Activated naive CD4-positive, alpha-beta T cell treated with anti-CD3 and anti-CD28 coated beads, Interleukin-2, amount 50 U/mL, for 24 hours (primary cell): ENCODE measurements at regions not wholly inside any gene's neighbourhood (a gene's known extent, or its start where the extent isn't known, plus 50 kb on each side); places are given as distances from the start of the nearest gene placed in this dataset.

Experiments used
- H3K27ac Mint-ChIP-seq: one replicate; pipeline ENCODE4 v1.8.0; 2021; ENCODE audit warnings: mild to moderate bottlenecking, mixed read lengths
- H3K27me3 Mint-ChIP-seq: one replicate; pipeline ENCODE4 v1.8.0; 2021; ENCODE audit warnings: mixed read lengths
- H3K36me3 Mint-ChIP-seq: one replicate; pipeline ENCODE4 v1.8.0; 2021; ENCODE audit warnings: mixed read lengths
- H3K4me1 Mint-ChIP-seq: one replicate; pipeline ENCODE4 v1.8.0; 2021; ENCODE audit warnings: mixed read lengths
- H3K4me3 Mint-ChIP-seq: one replicate; pipeline ENCODE4 v1.8.0; 2021; ENCODE audit warnings: mild to moderate bottlenecking, mixed read lengths
- H3K9me3 Mint-ChIP-seq: one replicate; pipeline ENCODE4 v1.8.0; 2021; ENCODE audit warnings: mixed read lengths

DNA sequence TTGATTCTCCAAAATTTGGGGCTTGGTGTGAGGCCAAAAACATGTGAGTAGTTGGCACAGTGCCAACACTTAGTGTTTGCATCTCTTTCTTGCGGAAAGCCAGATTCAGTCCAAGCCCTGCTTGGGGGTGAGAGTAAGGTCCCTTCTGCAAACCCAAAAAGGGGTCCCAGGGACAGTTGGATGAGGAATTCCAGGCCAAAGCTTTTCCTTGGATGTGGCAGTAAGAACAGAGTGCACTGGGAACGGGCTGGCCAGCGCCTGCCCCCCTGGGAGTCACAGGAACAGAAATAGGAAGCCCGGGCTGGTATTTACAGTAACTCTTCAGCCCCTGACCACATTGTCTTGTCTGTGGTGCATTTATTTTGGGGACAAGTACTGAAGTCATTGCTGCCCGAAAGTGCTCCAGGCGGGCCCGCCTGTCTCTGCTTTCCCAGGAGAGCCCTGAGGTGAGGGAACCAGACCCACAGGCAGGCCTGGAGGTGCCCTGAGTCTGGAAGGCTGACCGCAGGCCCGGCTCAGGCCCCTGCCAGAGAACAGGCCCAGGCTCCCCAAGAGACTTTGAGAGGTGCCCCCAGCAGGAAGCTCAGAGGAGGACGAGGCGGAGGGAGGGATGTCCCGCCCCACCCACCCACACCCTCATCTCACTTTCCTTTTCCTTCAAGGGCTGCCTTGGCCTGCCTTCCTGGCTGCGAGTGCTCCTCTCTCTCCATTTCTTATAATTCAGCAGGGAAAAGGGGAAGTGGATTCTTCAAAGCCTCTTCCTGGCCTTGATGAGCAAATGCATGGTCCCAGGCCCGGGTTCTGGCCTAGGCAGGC, 218.4 kb downstream of the MAFB start:
- no peaks in the 10 kb centered on the region for H3K36me3 Mint-ChIP-seq
- peaks cover 2% of the 10 kb centered on the region for H3K27me3 Mint-ChIP-seq
- H3K27ac Mint-ChIP-seq, result no peak overlapping the region
- no peak overlapping the region for H3K4me3 Mint-ChIP-seq
- H3K9me3 Mint-ChIP-seq, result no peaks in the 10 kb centered on the region
- no peaks in the 10 kb centered on the region for H3K4me1 Mint-ChIP-seq

DNA sequence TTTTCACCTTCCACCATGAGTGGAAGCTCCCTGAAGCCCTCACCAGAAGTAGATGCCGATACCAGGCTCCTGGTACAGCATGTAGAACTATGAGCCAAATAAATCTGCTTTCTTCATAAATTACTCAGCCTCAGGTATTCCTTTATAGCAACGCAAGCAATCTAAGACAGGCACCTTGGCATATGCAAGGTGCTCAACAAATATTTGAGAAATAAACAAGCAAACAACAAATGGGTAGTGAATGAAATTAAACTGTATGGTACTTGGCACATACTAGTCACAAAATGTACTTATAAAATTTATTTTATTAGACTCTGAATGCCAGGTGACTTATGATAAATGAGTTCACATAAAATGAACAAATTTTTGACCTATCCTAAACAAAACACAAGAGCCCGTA, 220.3 kb downstream of the MAFB start:
- Mint-ChIP-seq H3K4me3 (no peak overlapping the region), H3K9me3 (no peaks in the 10 kb centered on the region), H3K27me3 (no peaks in the 10 kb centered on the region), H3K36me3 (no peaks in the 10 kb centered on the region), H3K4me1 (no peaks in the 10 kb centered on the region), H3K27ac (no peak overlapping the region)

GRCh38 chr20:40467703-40468411, 221.2 kb downstream of the MAFB start:
- Mint-ChIP-seq H3K9me3 (no peaks in the 10 kb centered on the region), H3K27ac (no peak overlapping the region), H3K36me3 (no peaks in the 10 kb centered on the region), H3K27me3 (no peaks in the 10 kb centered on the region), H3K4me3 (no peak overlapping the region), H3K4me1 (no peaks in the 10 kb centered on the region)

DNA sequence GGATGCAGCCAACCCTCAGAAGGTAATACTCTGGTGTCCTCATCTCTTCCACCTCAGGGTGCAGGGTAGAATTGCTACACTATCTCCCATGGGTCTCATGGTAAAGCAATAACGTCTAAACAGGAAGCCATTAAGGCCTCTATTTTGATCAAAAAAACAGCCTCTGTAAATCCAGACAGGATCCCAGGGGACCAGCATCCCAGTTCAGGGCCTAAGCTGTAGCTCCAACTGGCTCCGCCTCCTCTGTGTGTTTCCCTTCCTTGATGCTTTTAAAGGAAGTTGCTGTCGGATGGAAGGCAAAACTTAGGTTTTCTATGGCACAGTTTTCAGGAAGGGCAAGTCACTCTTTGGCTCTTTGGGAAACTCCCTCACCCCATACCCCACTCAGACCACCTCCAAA, 222.0 kb downstream of the MAFB start:
- H3K36me3 Mint-ChIP-seq, result no peaks in the 10 kb centered on the region
- no peaks in the 10 kb centered on the region for H3K9me3 Mint-ChIP-seq
- H3K4me1 Mint-ChIP-seq, result no peaks in the 10 kb centered on the region
- H3K27ac Mint-ChIP-seq, result no peak overlapping the region
- no peak overlapping the region for H3K4me3 Mint-ChIP-seq
- no peaks in the 10 kb centered on the region for H3K27me3 Mint-ChIP-seq

GRCh38 chr20:40464731-40465208, 224.3 kb downstream of the MAFB start:
- Mint-ChIP-seq H3K27me3 (no peaks in the 10 kb centered on the region), H3K9me3 (no peaks in the 10 kb centered on the region), H3K4me1 (no peaks in the 10 kb centered on the region), H3K36me3 (no peaks in the 10 kb centered on the region), H3K27ac (no peak overlapping the region), H3K4me3 (no peak overlapping the region)

DNA sequence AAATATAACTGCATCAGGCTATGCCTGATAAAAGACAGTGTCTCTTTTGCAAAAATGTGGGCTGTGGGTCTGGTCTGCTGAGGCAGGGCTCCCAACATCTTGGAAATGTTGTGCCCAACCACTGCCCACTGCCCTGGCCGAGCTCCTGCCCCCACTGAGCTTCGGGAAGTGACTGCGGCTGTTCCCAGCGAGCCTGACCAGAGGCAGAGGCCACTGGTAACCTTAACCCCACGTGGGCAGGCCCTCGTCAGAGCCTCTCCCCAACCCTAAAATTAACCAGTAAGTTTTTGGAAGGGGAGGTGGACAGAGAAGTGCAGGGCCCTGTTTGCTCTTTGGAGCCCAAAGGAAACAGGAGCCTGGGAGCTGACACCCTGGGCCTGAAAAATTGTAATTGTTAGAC, 225.9 kb downstream of the MAFB start:
- Mint-ChIP-seq H3K4me3 (no peak overlapping the region), H3K27me3 (no peaks in the 10 kb centered on the region), H3K4me1 (no peaks in the 10 kb centered on the region), H3K27ac (no peak overlapping the region), H3K9me3 (no peaks in the 10 kb centered on the region), H3K36me3 (no peaks in the 10 kb centered on the region)

- Mint-ChIP-seq H3K27me3 (no peaks in the 10 kb centered on the region), H3K9me3 (no peaks in the 10 kb centered on the region), H3K36me3 (no peaks in the 10 kb centered on the region), H3K4me3 (no peak overlapping the region), H3K27ac (no peak overlapping the region), H3K4me1 (no peaks in the 10 kb centered on the region)
Observed at GRCh38 chr20:40462566-40462965, 226.5 kb downstream of the MAFB start.

GRCh38 chr20:40459299-40459698, 229.7 kb downstream of the MAFB start:
- H3K9me3 Mint-ChIP-seq, result no peaks in the 10 kb centered on the region
- H3K36me3 Mint-ChIP-seq, result no peaks in the 10 kb centered on the region
- no peak overlapping the region for H3K4me3 Mint-ChIP-seq
- H3K27ac Mint-ChIP-seq, result no peak overlapping the region
- no peaks in the 10 kb centered on the region for H3K27me3 Mint-ChIP-seq
- H3K4me1 Mint-ChIP-seq, result no peaks in the 10 kb centered on the region

DNA sequence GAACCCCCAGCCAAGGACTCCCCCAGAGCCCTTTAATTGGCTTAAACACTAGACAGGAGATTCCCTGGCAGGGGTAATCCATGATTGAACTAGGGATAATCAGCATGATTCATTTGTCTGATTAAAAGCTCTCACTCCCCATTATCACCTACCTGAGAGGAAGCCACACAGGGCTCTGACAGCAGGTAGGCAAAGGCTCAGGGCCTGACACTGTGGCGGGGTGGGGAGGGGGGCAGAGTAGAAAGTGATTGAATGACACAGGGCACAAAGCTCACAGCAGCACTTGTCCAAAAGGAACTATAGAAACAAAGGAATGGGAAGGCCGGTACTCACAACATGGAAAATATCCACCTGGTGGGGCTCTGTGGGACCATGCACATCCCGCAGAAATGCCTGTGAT, 231.6 kb downstream of the MAFB start:
- no peaks in the 10 kb centered on the region for H3K27me3 Mint-ChIP-seq
- no peaks in the 10 kb centered on the region for H3K4me1 Mint-ChIP-seq
- no peaks in the 10 kb centered on the region for H3K36me3 Mint-ChIP-seq

GRCh38 chr20:40452758-40453157, 236.3 kb downstream of the MAFB start:
- Mint-ChIP-seq H3K27me3 (peaks cover 3% of the 10 kb centered on the region), H3K9me3 (no peaks in the 10 kb centered on the region), H3K27ac (no peak overlapping the region), H3K36me3 (no peaks in the 10 kb centered on the region), H3K4me1 (no peaks in the 10 kb centered on the region), H3K4me3 (no peak overlapping the region)

More for the DNA sequence above, 231.6 kb downstream of the MAFB start:
- Mint-ChIP-seq H3K9me3 (no peaks in the 10 kb centered on the region), H3K27ac (no peak overlapping the region), H3K4me3 (no peak overlapping the region)

GRCh38 chr20:40451552-40451951, 237.5 kb downstream of the MAFB start:
- Mint-ChIP-seq H3K4me1 (no peaks in the 10 kb centered on the region), H3K4me3 (no peak overlapping the region), H3K27me3 (peaks cover 3% of the 10 kb centered on the region), H3K27ac (no peak overlapping the region), H3K9me3 (no peaks in the 10 kb centered on the region), H3K36me3 (no peaks in the 10 kb centered on the region)

DNA sequence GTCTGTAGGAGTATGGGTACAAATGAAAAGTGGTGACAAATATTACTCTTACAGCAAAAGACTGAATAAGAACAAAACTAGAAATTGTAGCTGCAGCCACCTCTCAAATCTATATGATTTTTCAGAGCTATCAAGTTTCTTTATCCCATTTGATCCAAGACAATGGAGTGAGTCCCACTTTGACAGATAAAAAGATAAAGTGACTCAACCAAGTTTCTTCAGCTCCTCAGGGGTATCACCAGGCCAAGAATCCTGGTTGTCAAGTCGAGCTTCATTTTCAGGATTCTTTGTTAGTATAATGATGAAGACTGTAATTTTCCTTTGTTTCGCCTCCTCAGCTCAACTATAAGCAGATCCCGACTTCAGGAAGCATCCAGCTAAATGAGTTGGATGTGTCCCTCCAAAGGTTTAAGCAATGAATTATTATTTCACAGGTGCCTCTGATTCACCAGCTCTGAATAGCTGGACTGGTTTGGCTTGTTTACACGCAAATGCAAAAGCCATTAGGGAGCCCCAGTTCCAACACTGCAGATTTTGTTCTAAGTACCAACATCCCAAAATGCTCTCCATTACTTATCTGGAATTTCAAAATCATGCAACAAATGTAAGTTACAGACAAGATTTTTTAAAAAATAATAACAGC, 238.9 kb downstream of the MAFB start:
- Mint-ChIP-seq H3K27me3 (peaks cover 3% of the 10 kb centered on the region), H3K4me3 (no peak overlapping the region), H3K36me3 (no peaks in the 10 kb centered on the region), H3K27ac (no peak overlapping the region), H3K4me1 (no peaks in the 10 kb centered on the region), H3K9me3 (no peaks in the 10 kb centered on the region)

DNA sequence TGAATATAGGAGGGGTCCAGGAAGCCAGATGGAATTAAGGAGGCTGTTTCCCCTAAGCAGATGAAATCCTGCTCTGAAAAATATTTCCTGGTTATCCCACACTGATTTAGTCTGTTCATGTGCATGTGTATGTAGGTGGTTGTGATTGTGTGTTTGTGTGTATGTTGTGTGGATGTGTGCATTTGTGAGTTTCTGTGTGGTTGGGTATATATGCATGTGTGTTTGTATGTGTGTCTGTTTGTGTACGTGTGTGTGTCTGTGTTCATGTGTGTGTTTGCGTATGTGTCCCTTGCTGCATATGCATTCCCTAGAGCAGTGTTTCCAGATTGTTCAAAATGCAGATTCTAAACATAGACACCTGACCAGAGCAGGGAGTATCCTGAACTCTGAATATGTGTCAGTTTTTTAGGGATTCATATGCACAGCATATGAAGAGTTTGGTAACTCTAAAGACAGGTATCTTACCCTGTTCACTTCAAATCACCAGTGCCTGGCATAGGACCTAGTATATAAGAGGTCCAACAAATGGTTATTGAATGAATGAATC, 239.8 kb downstream of the MAFB start:
- no peaks in the 10 kb centered on the region for H3K36me3 Mint-ChIP-seq
- peaks cover 3% of the 10 kb centered on the region for H3K27me3 Mint-ChIP-seq
- H3K27ac Mint-ChIP-seq, result no peak overlapping the region
- no peaks in the 10 kb centered on the region for H3K4me1 Mint-ChIP-seq
- H3K4me3 Mint-ChIP-seq, result no peak overlapping the region
- H3K9me3 Mint-ChIP-seq, result no peaks in the 10 kb centered on the region

DNA sequence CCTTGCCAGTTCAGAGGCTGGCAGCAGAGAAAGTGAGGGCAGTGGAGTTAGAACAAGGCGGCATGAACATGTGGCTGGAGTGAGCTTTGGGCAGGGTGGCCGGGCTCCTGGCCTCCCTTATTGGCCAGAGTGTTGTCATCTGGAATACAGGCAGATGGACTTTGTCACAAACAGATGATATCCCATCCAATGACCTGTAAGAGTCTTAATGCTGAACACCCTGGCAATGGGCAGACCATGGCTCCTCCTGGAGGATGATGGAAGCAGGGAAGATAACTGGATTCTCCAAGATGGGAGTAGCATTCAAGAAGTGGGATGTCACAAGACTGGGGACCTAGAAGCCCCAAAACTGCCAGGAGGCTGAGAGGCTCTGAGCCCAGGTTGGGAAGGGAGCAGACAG, 242.1 kb downstream of the MAFB start:
- Mint-ChIP-seq H3K27me3 (peaks cover 3% of the 10 kb centered on the region), H3K4me3 (no peak overlapping the region), H3K36me3 (no peaks in the 10 kb centered on the region), H3K27ac (no peak overlapping the region), H3K9me3 (no peaks in the 10 kb centered on the region), H3K4me1 (no peaks in the 10 kb centered on the region)

GRCh38 chr20:40444516-40444915, 244.5 kb downstream of the MAFB start:
- Mint-ChIP-seq H3K36me3 (no peaks in the 10 kb centered on the region), H3K4me1 (no peaks in the 10 kb centered on the region), H3K27ac (no peak overlapping the region), H3K9me3 (no peaks in the 10 kb centered on the region), H3K4me3 (no peak overlapping the region), H3K27me3 (peaks cover 2% of the 10 kb centered on the region)

DNA sequence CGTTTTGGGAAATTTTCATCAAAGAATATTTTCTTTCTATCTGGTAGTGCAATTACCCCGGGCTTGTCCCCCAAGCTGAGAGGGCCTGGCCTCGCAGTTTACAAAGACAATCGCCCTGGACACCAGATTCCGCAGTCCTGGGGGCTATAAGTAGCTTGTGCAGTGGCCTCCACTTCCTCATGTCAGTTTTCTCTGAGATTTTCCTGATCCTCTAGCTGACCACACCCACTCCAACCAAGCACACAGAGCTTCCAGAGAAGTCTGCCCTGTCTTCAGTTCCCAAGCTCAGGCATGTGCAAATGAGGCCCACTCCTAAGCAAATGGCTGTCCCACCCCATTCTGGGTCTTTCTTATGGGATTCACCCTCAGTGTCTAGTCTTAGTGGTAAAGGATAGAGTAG, 245.3 kb downstream of the MAFB start:
- H3K27me3 Mint-ChIP-seq, result peaks cover 2% of the 10 kb centered on the region
- H3K36me3 Mint-ChIP-seq, result no peaks in the 10 kb centered on the region
- H3K4me3 Mint-ChIP-seq, result no peak overlapping the region
- no peak overlapping the region for H3K27ac Mint-ChIP-seq
- no peaks in the 10 kb centered on the region for H3K4me1 Mint-ChIP-seq
- H3K9me3 Mint-ChIP-seq, result no peaks in the 10 kb centered on the region
